ENCODE measurements at regions not wholly inside any gene's neighbourhood (a gene's known extent, or its start where the extent isn't known, plus 50 kb on each side); places are given as distances from the start of the nearest gene placed in this dataset.

GRCh38 chr18:45252474-45252873 lies 362.8 kb upstream of the SLC14A2 start:
- ATAC-seq, result no peak

More at GRCh38 chr18:45252474-45252873, 362.8 kb upstream of the SLC14A2 start:
- H3K9ac ChIP-seq (ENCODE audit: low read length), result no peak overlapping the region
- H3K27me3 ChIP-seq (ENCODE audit: insufficient read depth, low read length), result no peaks in the 10 kb centered on the region
- no peak for DNase-seq (ENCODE audit: low read depth, low spot score)
- intact Hi-C loops (cut with micrococcal nuclease), result no loop called here
- ChIA-PET CTCF (no interaction called here), RAD21 (ENCODE audit: low non-redundant PET in 1 of 2, low total read pairs in 2 of 2, uncharacterized antibody in 2 of 2, unreplicated experiment in 2 of 2) (no interaction called here), POLR2A (no interaction called here)
- H3K9me3 ChIP-seq (ENCODE audit: control insufficient read depth in 1 of 2, insufficient read depth in 1 of 2, low read depth in 1 of 2, low read length in 2 of 2), result peaks cover 0 to 7% of the 10 kb centered on the region in 2 experiments; a peak in 2 of 4 replicates
- H4K20me1 ChIP-seq (ENCODE audit: insufficient read depth), result no peaks in the 10 kb centered on the region
- no peak overlapping the region for H3K27ac ChIP-seq (ENCODE audit: low read depth, low read length)
- no TSS peak for BruUV-seq (replicated peaks)
- no peaks in the 10 kb centered on the region for H3K36me3 ChIP-seq (ENCODE audit: control insufficient read depth in 1 of 2, insufficient read depth in 2 of 2, low read length in 2 of 2)
- H3K79me2 ChIP-seq (ENCODE audit: insufficient read depth, low read length), result no peaks in the 10 kb centered on the region
- TF ChIP-seq EGR1 (IDR thresholded peaks at IDR 0.05; ENCODE audit: low read depth) (no peak), ZFX (IDR thresholded peaks at IDR 0.05) (no peak), SIN3A (IDR thresholded peaks at IDR 0.05; ENCODE audit: low read depth) (no peak), JUND (IDR thresholded peaks at IDR 0.05) (no peak), RAD21 (IDR thresholded peaks at IDR 0.05; ENCODE audit: low read depth) (no peak), CBX3 (IDR thresholded peaks at IDR 0.05; ENCODE audit: low read depth) (no peak), SRF (IDR thresholded peaks at IDR 0.05; ENCODE audit: low read depth) (no peak)
- TF ChIP-seq, protein P1, sequence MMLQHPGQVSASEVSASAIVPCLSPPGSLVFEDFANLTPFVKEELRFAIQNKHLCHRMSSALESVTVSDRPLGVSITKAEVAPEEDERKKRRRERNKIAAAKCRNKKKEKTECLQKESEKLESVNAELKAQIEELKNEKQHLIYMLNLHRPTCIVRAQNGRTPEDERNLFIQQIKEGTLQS (IDR thresholded peaks at IDR 0.05), result no peak
- TF ChIP-seq, protein P2, sequence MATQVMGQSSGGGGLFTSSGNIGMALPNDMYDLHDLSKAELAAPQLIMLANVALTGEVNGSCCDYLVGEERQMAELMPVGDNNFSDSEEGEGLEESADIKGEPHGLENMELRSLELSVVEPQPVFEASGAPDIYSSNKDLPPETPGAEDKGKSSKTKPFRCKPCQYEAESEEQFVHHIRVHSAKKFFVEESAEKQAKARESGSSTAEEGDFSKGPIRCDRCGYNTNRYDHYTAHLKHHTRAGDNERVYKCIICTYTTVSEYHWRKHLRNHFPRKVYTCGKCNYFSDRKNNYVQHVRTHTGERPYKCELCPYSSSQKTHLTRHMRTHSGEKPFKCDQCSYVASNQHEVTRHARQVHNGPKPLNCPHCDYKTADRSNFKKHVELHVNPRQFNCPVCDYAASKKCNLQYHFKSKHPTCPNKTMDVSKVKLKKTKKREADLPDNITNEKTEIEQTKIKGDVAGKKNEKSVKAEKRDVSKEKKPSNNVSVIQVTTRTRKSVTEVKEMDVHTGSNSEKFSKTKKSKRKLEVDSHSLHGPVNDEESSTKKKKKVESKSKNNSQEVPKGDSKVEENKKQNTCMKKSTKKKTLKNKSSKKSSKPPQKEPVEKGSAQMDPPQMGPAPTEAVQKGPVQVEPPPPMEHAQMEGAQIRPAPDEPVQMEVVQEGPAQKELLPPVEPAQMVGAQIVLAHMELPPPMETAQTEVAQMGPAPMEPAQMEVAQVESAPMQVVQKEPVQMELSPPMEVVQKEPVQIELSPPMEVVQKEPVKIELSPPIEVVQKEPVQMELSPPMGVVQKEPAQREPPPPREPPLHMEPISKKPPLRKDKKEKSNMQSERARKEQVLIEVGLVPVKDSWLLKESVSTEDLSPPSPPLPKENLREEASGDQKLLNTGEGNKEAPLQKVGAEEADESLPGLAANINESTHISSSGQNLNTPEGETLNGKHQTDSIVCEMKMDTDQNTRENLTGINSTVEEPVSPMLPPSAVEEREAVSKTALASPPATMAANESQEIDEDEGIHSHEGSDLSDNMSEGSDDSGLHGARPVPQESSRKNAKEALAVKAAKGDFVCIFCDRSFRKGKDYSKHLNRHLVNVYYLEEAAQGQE (IDR thresholded peaks at IDR 0.05; ENCODE audit: low read depth), result no peak
- no peak overlapping the region for H3K4me3 ChIP-seq (replicated peaks in 1 of 2; ENCODE audit: low read depth in 1 of 2, low read length in 2 of 2)
- no peak overlapping the region for H2AFZ ChIP-seq (ENCODE audit: low read depth, low read length, poor library complexity, severe bottlenecking)
- H3K4me1 ChIP-seq (ENCODE audit: control insufficient read depth in 1 of 2, insufficient read depth in 2 of 2, low read length in 2 of 2), result no peaks in the 10 kb centered on the region
- H3K9me2 ChIP-seq (ENCODE audit: insufficient read depth), result no peaks in the 10 kb centered on the region
- H3K4me2 ChIP-seq (ENCODE audit: low read length), result no peak overlapping the region
